Muscle of leg (tissue), 3 donors: ENCODE measurements at regions not wholly inside any gene's neighbourhood (a gene's known extent, or its start where the extent isn't known, plus 50 kb on each side); places are given as distances from the start of the nearest gene placed in this dataset.
"Not testable (repeated sequence)": the region's sequence is repeated elsewhere in the genome, so short reads cannot be mapped to it uniquely, and the experiment has no call there.

ENCODE experiments used
- DNase-seq: peaks from one replicate; pipeline ENCODE4 v3.0.0; 2013
- H3K27ac ChIP-seq: one replicate; pipeline ENCODE4 v1.5.1; 2013; ENCODE audit warnings: mild to moderate bottlenecking, low read length, control low read depth
- H3K27me3 ChIP-seq: one replicate; pipeline ENCODE4 v1.6.1; 2013; ENCODE audit warnings: low read length; ENCODE audit not compliant: control insufficient read depth, insufficient read depth
- H3K36me3 ChIP-seq: one replicate; pipeline ENCODE4 v1.6.1; 2013; ENCODE audit warnings: low read length; ENCODE audit not compliant: control insufficient read depth, insufficient read depth
- H3K4me1 ChIP-seq: one replicate; pipeline ENCODE4 v1.6.1; 2013; ENCODE audit warnings: low read length; ENCODE audit not compliant: control insufficient read depth, insufficient read depth
- H3K4me3 ChIP-seq: one replicate; pipeline ENCODE4 v1.5.1; 2013; ENCODE audit warnings: low read length, control low read depth
- H3K9me3 ChIP-seq: replicated peaks from 2 replicates; pipeline ENCODE4 v1.6.1; 2013; ENCODE audit warnings: low read depth, low read length; ENCODE audit not compliant: control insufficient read depth
- WGBS: methylation state at CpG from one replicate; pipeline ENCODE4 v1.1.5; 2013; ENCODE audit warnings: missing lambda C conversion rate; ENCODE audit not compliant: insufficient coverage; 5-methylcytosine and 5-hydroxymethylcytosine counted together

DNA sequence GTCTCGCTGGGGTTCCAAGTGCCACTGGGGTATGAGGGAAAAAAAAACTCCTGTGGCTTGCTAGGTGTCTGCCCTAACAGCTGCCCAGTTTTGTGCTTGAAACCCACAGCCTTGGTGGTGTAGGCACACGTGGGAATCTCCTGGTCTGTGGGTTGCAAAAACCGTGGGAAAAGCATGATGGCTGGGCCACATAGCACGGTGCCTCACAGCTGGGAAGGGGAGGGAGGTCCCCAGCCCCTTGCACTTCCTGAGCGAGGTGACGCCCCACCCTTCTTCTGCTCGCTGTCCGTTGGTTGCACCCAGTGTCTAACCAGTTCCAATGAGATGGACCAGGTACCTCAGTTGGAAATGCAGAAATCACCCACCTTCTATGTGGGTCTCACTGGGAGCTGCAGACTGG is 144.3 kb downstream of the KBTBD8 start:
- H3K27ac ChIP-seq: no peak overlapping the region
- H3K4me1 ChIP-seq: no peaks in the 10 kb centered on the region
- DNase-seq: no peak
- H3K27me3 ChIP-seq: no peaks in the 10 kb centered on the region
- H3K4me3 ChIP-seq: no peak overlapping the region
- H3K36me3 ChIP-seq: no peaks in the 10 kb centered on the region
- H3K9me3 ChIP-seq: peaks cover 2% of the 10 kb centered on the region
- WGBS: 77% methylated on average over 7 of the region's 8 CpGs

DNA sequence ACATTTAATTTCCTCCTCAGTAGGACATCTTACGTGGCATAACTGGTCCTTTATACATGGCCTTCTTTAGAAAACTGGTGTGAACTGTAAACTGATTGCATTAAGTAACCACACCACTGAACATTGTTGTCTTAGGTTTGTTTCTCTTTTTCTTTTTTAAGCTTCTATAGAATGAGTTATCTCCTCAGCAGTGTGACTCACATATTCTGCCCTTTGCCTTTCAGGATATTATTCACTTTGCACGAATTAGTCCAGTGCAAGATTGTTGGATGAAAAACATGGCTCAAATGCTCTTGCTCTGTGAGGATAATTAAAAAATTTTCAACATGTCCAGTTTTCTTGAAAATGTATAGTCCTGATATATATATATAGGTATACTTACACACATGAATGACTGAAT is 147.6 kb downstream of the KBTBD8 start:
- WGBS: no CpG with 5 or more reads among the region's 2 CpGs
- no peak for DNase-seq
- Histone ChIP-seq H3K27ac (no peak overlapping the region), H3K4me1 (no peaks in the 10 kb centered on the region), H3K36me3 (no peaks in the 10 kb centered on the region), H3K27me3 (no peaks in the 10 kb centered on the region), H3K9me3 (no peaks in the 10 kb centered on the region), H3K4me3 (no peak overlapping the region)

DNA sequence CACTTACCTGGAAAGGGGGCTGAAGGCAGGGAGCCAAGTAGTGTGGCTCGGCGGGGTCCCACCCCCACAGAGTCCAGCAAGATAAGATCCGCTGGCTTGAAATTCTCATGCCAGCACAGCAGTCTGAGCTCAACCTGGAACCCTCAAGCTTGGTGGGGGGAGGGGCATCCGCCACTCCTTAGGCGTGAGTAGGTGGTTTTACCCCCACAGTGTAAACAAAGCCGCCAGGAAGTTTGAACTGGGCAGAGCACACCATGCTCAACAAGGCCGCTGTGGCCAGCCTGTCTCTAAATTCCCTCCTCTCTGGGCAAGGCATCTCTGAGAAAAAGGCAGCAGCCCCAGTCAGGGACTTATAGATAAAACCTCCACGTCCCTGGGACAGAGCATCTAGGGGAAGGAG is 156.3 kb downstream of the KBTBD8 start:
- Histone ChIP-seq H3K36me3 (no peaks in the 10 kb centered on the region), H3K27ac (no peak overlapping the region), H3K9me3 (no peaks in the 10 kb centered on the region), H3K4me3 (no peak overlapping the region), H3K4me1 (no peaks in the 10 kb centered on the region), H3K27me3 (no peaks in the 10 kb centered on the region)
- no peak for DNase-seq
- WGBS: 70% methylated on average over 5 of the region's 8 CpGs

DNA sequence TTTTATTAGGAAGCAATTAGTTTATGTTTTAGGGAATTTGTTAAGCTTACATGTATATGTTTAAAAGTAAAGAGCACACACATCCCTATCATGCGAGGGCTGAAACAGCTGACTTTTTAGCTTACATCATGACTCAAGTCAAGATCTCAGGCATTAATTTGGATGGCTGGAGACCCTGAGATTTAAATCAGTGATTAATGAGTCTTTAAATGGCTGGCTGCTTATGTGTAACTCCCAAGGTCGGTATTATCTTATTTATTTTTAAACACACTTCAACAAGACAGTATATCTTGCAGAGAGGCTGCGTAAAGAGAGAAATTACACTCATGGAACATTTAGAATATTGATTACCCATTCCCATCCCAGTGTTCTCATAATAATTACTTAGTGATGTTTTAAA is 169.4 kb downstream of the KBTBD8 start:
- no peak overlapping the region for H3K27ac ChIP-seq
- no peaks in the 10 kb centered on the region for H3K27me3 ChIP-seq
- H3K36me3 ChIP-seq: no peaks in the 10 kb centered on the region
- WGBS: no CpG with 5 or more reads among the region's 3 CpGs
- H3K9me3 ChIP-seq: no peaks in the 10 kb centered on the region
- no peaks in the 10 kb centered on the region for H3K4me1 ChIP-seq
- no peak overlapping the region for H3K4me3 ChIP-seq
- DNase-seq: no peak

DNA sequence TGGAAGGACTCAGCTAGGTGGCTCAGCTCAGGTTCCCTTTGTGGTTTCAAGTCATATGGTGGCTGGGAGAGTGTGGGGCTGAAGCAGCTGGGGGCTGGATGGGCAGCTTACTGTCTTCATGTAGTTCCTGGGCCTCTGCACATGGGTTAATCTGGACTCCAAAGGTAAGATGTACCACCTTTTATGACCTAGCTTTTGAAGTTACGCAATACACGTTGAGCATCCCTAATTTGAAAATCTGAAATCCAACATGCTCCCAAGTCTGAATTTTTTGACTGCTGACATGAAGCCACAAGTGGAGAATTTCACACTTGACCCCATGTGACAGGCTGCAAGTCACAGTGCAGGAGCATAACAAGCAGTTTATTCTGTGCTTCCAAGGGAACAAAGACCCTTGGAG is 173.7 kb downstream of the KBTBD8 start:
- H3K27ac ChIP-seq: no peak overlapping the region
- H3K36me3 ChIP-seq: no peaks in the 10 kb centered on the region
- DNase-seq: no peak
- H3K4me1 ChIP-seq: no peaks in the 10 kb centered on the region
- no peak overlapping the region for H3K4me3 ChIP-seq
- no peaks in the 10 kb centered on the region for H3K27me3 ChIP-seq
- WGBS: no CpG with 5 or more reads among the region's 2 CpGs
- peaks cover 4% of the 10 kb centered on the region for H3K9me3 ChIP-seq

DNA sequence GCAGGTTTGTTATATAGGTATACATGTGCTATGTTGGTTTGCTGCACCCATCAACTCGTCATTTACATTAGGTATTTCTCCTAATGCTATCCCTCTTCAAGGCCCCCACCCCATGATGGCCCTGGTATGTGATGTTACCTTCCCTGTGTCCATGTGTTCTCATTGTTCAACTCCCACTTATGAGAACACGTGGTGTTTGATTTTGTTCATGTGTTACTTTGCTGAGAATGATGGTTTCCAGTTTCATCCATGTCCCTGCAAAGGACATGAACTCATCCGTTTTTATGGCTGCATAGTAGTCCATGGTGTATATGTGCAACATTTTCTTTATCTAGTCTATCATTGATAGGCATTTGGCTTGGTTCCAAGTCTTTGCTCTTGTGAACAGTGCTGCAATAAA is 175.0 kb downstream of the KBTBD8 start:
- H3K27me3 ChIP-seq, H3K27ac ChIP-seq, H3K4me1 ChIP-seq, H3K4me3 ChIP-seq, H3K9me3 ChIP-seq, DNase-seq, H3K36me3 ChIP-seq: not testable (repeated sequence)
- no CpG with 5 or more reads among the region's 3 CpGs for WGBS

DNA sequence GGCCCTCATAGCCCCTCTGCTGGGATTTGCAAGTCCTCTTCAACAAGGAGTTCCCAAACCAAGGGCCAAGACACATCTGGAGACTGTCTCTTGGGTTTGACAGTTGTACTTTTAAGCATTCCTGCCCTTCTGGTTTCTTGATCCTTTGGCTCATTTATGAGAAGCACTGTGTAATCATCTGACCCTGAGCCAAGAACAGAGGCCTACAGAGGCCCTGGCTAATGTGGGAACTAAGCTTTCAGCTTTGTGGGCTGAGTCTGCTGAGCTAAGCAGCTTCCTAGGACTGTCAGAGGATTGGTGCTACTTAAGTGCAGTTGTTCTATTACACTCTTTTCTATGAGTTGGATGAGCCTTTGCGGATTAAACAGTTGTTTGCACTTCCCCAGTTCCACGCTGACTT is 178.3 kb downstream of the KBTBD8 start:
- Histone ChIP-seq H3K4me3 (no peak overlapping the region), H3K36me3 (no peaks in the 10 kb centered on the region), H3K27ac (no peak overlapping the region), H3K9me3 (peaks cover 4% of the 10 kb centered on the region), H3K4me1 (no peaks in the 10 kb centered on the region), H3K27me3 (no peaks in the 10 kb centered on the region)
- no CpG with 5 or more reads among the region's 2 CpGs for WGBS
- peak; percentile 21 for DNase-seq

DNA sequence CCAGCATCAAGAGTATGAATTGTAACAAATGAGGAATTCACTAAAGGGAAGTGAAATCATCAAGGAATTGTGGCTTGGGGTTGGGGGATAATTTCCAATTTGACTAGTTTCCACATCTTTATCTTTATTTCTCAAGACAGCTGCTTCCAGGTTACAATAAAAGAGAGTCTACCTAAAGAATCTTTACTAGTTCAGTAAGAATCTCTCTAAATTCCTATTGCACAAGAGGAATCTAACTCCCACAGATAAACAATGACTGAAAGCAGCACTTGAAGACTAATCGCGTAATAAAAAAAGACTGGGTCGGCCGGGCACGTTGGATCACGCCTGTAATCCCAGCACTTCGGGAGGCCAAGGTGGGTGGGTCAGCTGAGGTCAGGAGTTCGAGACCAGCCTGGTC is 194.4 kb downstream of the KBTBD8 start:
- Histone ChIP-seq H3K4me1 (no peaks in the 10 kb centered on the region), H3K36me3 (no peaks in the 10 kb centered on the region), H3K4me3 (no peak overlapping the region), H3K9me3 (no peaks in the 10 kb centered on the region), H3K27ac (no peak overlapping the region), H3K27me3 (no peaks in the 10 kb centered on the region)
- DNase-seq: no peak
- 88% methylated on average over 7 of the region's 8 CpGs for WGBS

DNA sequence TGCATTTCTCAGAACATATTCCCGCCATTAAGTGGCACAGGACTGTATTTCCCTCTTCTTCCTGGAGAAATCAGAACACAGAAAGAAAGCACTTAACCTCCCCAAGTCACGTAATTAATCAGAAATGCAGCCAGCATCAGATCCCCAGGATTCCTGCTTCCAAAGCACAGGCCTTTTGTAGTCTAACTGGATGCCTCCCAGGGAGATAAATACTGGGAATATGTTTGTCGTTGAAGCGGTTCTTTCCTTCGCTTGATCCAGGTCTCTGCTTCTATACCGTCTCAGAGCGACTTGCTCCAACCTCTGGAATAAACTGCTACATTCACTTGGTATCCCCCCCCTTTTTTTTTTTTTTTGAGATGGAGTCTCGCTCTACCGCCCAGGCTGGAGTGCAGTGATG is 198.6 kb downstream of the KBTBD8 start:
- no peaks in the 10 kb centered on the region for H3K4me1 ChIP-seq
- H3K36me3 ChIP-seq: no peaks in the 10 kb centered on the region
- H3K27ac ChIP-seq: no peak overlapping the region
- H3K9me3 ChIP-seq: no peaks in the 10 kb centered on the region
- no peaks in the 10 kb centered on the region for H3K27me3 ChIP-seq
- DNase-seq: no peak
- H3K4me3 ChIP-seq: no peak overlapping the region
- WGBS: 92% methylated on average over 6 of the region's 9 CpGs

DNA sequence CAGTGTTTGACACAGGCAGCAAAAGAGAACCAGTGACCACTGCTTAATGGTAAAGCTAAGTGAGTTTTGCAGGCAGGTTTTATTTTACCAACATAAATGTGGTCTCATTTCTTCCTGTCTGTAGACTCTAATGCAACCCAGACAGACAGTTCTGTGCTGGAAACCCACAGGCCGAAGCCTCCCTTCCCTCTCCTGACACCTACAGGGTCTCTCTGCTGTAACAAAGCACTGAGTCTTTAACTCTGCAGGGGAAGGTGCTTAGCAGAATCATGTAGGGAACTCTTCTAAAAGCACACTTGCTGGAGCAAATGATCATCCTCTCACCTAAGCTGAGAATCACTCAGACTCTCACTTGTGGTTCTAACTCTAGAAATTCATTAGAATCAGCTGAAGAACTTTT is 200.3 kb downstream of the KBTBD8 start:
- Histone ChIP-seq H3K9me3 (no peaks in the 10 kb centered on the region), H3K27me3 (no peaks in the 10 kb centered on the region), H3K36me3 (no peaks in the 10 kb centered on the region), H3K4me3 (no peak overlapping the region), H3K27ac (no peak overlapping the region), H3K4me1 (no peaks in the 10 kb centered on the region)
- DNase-seq: no peak
- WGBS: no CpG with 5 or more reads among the region's 1 CpG

DNA sequence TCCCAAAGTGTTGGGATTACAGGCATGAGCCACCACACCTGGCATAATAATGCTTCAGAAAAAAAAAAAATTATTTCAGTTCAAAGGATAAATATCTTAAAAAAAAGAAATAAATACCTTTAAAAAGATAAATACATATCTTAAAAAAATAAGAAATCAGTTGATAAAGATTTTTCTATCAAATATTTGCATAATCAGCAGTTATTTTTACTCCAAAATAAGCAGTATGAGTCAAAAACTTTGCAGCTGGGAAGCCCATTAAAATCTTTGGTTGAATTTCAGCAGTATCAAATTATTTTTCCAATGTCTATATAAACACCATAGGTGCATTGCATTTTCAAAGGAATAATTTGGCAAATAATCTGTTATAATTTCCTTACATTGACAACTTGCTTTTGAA is 202.5 kb downstream of the KBTBD8 start:
- Histone ChIP-seq H3K27me3 (no peaks in the 10 kb centered on the region), H3K4me3 (no peak overlapping the region), H3K4me1 (no peaks in the 10 kb centered on the region), H3K36me3 (no peaks in the 10 kb centered on the region), H3K27ac (no peak overlapping the region), H3K9me3 (no peaks in the 10 kb centered on the region)
- DNase-seq: no peak
